K562 (cell line): ENCODE measurements at regions not wholly inside any gene's neighbourhood (a gene's known extent, or its start where the extent isn't known, plus 50 kb on each side); places are given as distances from the start of the nearest gene placed in this dataset.
A peak's percentile ranks its signal among the peaks of the same experiment; 100 is the strongest.

Experiments used
- ATAC-seq: fragments of 200-7000 bp; cut with Tn5 transposase; 3 replicates; pipeline ENCODE4 v1.9.1; 2020; ENCODE audit warnings: moderate library complexity
- BruUV-seq: library from RNA; stranded (reverse); fragments of 400-500 nt; replicated peaks from 2 replicates; lab custom pipeline; 2021; lab: Mats Ljungman, UMichigan
- CTCF ChIA-PET: fragments of 300-600 bp; formaldehyde crosslinking; extraction: SDS; loops from one replicate; lab custom pipeline; 2021; ENCODE audit warnings: low intra/inter-chr PET ratio; lab: Yijun Ruan, JAX
- POLR2A ChIA-PET: fragments of 300-600, 350-650 bp; sonication (Branson Sonifier 250); formaldehyde crosslinking; extraction: SDS; loops from one replicate; lab custom pipeline; 2021; ENCODE audit warnings: antibody characterized with exemption, inconsistent platforms; lab: Yijun Ruan, JAX
- DNase-seq, 4 experiments: peaks; one replicate each; pipeline versions ENCODE4 v3.0.0 to v3.0.0-alpha.2; 2011 to 2018; ENCODE audit warnings: low spot score in 3 of 4, mixed read lengths in 3 of 4; ENCODE audit errors: extremely low read depth in 1 of 4
- FAIRE-seq: peaks from 2 replicates; lab custom pipeline; 2011; peaks lifted over from hg19 to GRCh38; lab: Jason Lieb, UNC
- H2AFZ ChIP-seq: 2 replicates; pipeline ENCODE4 v1.6.0; 2011; ENCODE audit warnings: low read depth, low read length, control low read depth, inconsistent platforms
- H3K27ac ChIP-seq: fragments of 200-600 bp; 3 replicates; pipeline ENCODE4 v1.8.0; 2011; ENCODE audit warnings: low read depth, mild to moderate bottlenecking, control low read depth, inconsistent platforms, low read length, moderate library complexity, mixed read lengths; ENCODE audit errors: extremely low read depth
- H3K27me3 ChIP-seq, 2 experiments: fragments of 300-600 bp in 1 of 2; 2 replicates in 1 of 2; 3 replicates in 1 of 2; pipeline versions ENCODE4 v1.6.0 to v1.8.0; 2011; ENCODE audit warnings: inconsistent platforms in 2 of 2, low read length in 2 of 2, mild to moderate bottlenecking in 1 of 2, mixed read lengths in 1 of 2, moderate library complexity in 1 of 2; ENCODE audit not compliant: control insufficient read depth in 2 of 2, insufficient read depth in 2 of 2
- H3K36me3 ChIP-seq: fragments of 300-600 bp; 3 replicates; pipeline ENCODE4 v1.8.0; 2011; ENCODE audit warnings: mild to moderate bottlenecking, low read length, inconsistent platforms; ENCODE audit not compliant: control insufficient read depth, insufficient read depth
- H3K4me1 ChIP-seq, 2 experiments: fragments of 200-600 bp in 1 of 2; replicated peaks in 1 of 2; 2 replicates in 1 of 2; 3 replicates in 1 of 2; pipeline versions ENCODE4 v1.5.1 to v1.8.0; 2011; ENCODE audit warnings: inconsistent platforms in 2 of 2, low read length in 2 of 2, mild to moderate bottlenecking in 1 of 2, mixed read lengths in 1 of 2, moderate library complexity in 1 of 2; ENCODE audit not compliant: control insufficient read depth in 2 of 2, insufficient read depth in 2 of 2
- H3K4me2 ChIP-seq: 2 replicates; pipeline ENCODE4 v1.6.1; 2011; ENCODE audit warnings: low read length, control low read depth, inconsistent platforms, mixed read lengths; ENCODE audit not compliant: insufficient read depth
- H3K4me3 ChIP-seq: fragments of 200-600 bp; sonication (generic), shearing (Covaris generic); 2 replicates; pipeline ENCODE4 v1.5.1; 2016; ENCODE audit warnings: control low read depth, inconsistent platforms
- H3K79me2 ChIP-seq: fragments of 200-600 bp; 3 replicates; pipeline ENCODE4 v1.8.0; 2011; ENCODE audit warnings: low read length, inconsistent platforms; ENCODE audit not compliant: control insufficient read depth, insufficient read depth
- H3K9ac ChIP-seq, 2 experiments: 2 replicates each; pipeline versions ENCODE4 v1.6.0 to v1.6.1; 2011; ENCODE audit warnings: low read depth in 2 of 2, low read length in 2 of 2, control low read depth in 1 of 2, inconsistent platforms in 1 of 2, mild to moderate bottlenecking in 1 of 2, mixed read lengths in 1 of 2; ENCODE audit not compliant: insufficient read depth in 1 of 2
- H3K9me1 ChIP-seq: one replicate; pipeline ENCODE4 v1.6.0; 2011; ENCODE audit warnings: inconsistent platforms, mild to moderate bottlenecking, low read length, moderate library complexity; ENCODE audit not compliant: control insufficient read depth, insufficient read depth
- H3K9me3 ChIP-seq: replicated peaks from 2 replicates; pipeline ENCODE4 v1.5.1; 2011; ENCODE audit warnings: low read depth, low read length, inconsistent platforms; ENCODE audit not compliant: control insufficient read depth, insufficient read depth
- H4K20me1 ChIP-seq: replicated peaks from 2 replicates; pipeline ENCODE4 v1.6.1; 2011; ENCODE audit warnings: low read length, inconsistent platforms, mixed read lengths; ENCODE audit not compliant: control insufficient read depth, insufficient read depth
- ARID1B ChIP-seq: fragments of 450-650 bp; IDR thresholded peaks from 2 replicates; pipeline ENCODE4 v1.6.1; 2016; ENCODE audit warnings: antibody characterized with exemption, mild to moderate bottlenecking, inconsistent platforms
- CTBP1 ChIP-seq: fragments of 450-650 bp; IDR thresholded peaks from 2 replicates; pipeline ENCODE4 v1.6.1; 2016; ENCODE audit warnings: borderline replicate concordance
- CXXC5 ChIP-seq: fragments of 250-450 bp; sonication (Bioruptor Pico); IDR thresholded peaks from 2 replicates; pipeline ENCODE4 v1.8.0; 2022; ENCODE audit warnings: inconsistent platforms, mild to moderate bottlenecking, moderate library complexity
- DPF2 ChIP-seq: fragments of 450-650 bp; IDR thresholded peaks from 2 replicates; pipeline ENCODE4 v1.6.1; 2016
- ERF ChIP-seq: fragments of 450-650 bp; formaldehyde crosslinking; IDR thresholded peaks from 2 replicates; pipeline ENCODE4 v1.4.0; 2020; ENCODE audit warnings: mild to moderate bottlenecking, mixed read lengths
- FOXJ2 ChIP-seq: fragments of 200-800 bp; sonication (Bioruptor generic); IDR thresholded peaks from 2 replicates; pipeline ENCODE4 v1.6.1; 2016; ENCODE audit warnings: missing genetic modification characterization, missing compliant biosample characterization
- RFX5 ChIP-seq: IDR thresholded peaks from 2 replicates; pipeline ENCODE4 v1.6.1; 2011; ENCODE audit warnings: low read depth, mild to moderate bottlenecking, improper control_type of control experiment, low read length
- ZNF644 ChIP-seq: fragments of 200-800 bp; sonication (Bioruptor generic); IDR thresholded peaks from 2 replicates; pipeline ENCODE4 v1.6.1; 2016; ENCODE audit warnings: low read depth, missing genetic modification characterization, missing compliant biosample characterization
- WGBS: fragments of 100-300 bp; shearing (Covaris generic); methylation state at CpG from one replicate; pipeline ENCODE4 v1.1.6; 2016; ENCODE audit warnings: low coverage, mixed read lengths; ENCODE audit not compliant: insufficient coverage; ENCODE audit errors: missing lambda C conversion rate; 5-methylcytosine and 5-hydroxymethylcytosine counted together
- in situ Hi-C: fragments of 300-500 bp; cut with MboI; formaldehyde crosslinking; loops from 4 replicates; pipeline ENCODE4 v1.15.0; 2018; ENCODE audit warnings: inconsistent platforms, mixed read lengths
- intact Hi-C: fragments of 100-400 bp; cut with micrococcal nuclease; formaldehyde crosslinking; loops from 2 replicates; pipeline ENCODE4 v1.14.2; 2022
- TF ChIP-seq, protein P1 (sequence below): fragments of 200-800 bp; sonication (Bioruptor generic); IDR thresholded peaks from 2 replicates; pipeline ENCODE4 v1.6.1; 2017; ENCODE audit warnings: missing genetic modification characterization, missing compliant biosample characterization

GRCh38 chr3:31358473-31359070, 174.2 kb upstream of the STT3B start:
- WGBS: 5% methylated on average over 1 of the region's 1 CpG
- no peaks in the 10 kb centered on the region for H3K79me2 ChIP-seq
- no peak overlapping the region for H3K4me3 ChIP-seq
- no peaks in the 10 kb centered on the region for H3K9me1 ChIP-seq
- no peaks in the 10 kb centered on the region for H4K20me1 ChIP-seq
- CTCF ChIA-PET: no interaction called here
- ATAC-seq: no peak
- no peaks in the 10 kb centered on the region for H3K9me3 ChIP-seq
- POLR2A ChIA-PET: no interaction called here
- no peaks in the 10 kb centered on the region for H3K27me3 ChIP-seq
- no peak overlapping the region for H3K9ac ChIP-seq
- no peaks in the 10 kb centered on the region for H3K36me3 ChIP-seq
- no peak overlapping the region for H2AFZ ChIP-seq
- no TSS peak for BruUV-seq
- H3K4me2 ChIP-seq: no peak overlapping the region
- H3K4me1 ChIP-seq: peaks cover 0 to 15% of the 10 kb centered on the region in 2 experiments; a peak in 3 of 5 replicates
- no peak for TF ChIP-seq ZNF644 (tag)
- TF ChIP-seq ARID1B: peak; percentile 35
- peak; percentile 34; the same call in 1 of the 2 replicates for TF ChIP-seq CTBP1
- TF ChIP-seq, protein P1, sequence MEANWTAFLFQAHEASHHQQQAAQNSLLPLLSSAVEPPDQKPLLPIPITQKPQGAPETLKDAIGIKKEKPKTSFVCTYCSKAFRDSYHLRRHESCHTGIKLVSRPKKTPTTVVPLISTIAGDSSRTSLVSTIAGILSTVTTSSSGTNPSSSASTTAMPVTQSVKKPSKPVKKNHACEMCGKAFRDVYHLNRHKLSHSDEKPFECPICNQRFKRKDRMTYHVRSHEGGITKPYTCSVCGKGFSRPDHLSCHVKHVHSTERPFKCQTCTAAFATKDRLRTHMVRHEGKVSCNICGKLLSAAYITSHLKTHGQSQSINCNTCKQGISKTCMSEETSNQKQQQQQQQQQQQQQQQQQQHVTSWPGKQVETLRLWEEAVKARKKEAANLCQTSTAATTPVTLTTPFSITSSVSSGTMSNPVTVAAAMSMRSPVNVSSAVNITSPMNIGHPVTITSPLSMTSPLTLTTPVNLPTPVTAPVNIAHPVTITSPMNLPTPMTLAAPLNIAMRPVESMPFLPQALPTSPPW (CRISPR knock-in tag): 0 out of 2 replicates have a peak, but pooled peaks have one; percentile 8
- TF ChIP-seq ERF (CRISPR knock-in tag): no peak
- no peak for TF ChIP-seq RFX5
- TF ChIP-seq CXXC5 (CRISPR knock-in tag): no peak
- peak; percentile 62 for TF ChIP-seq DPF2
- TF ChIP-seq FOXJ2: 0 out of 2 replicates have a peak, but pooled peaks have one; percentile 27
- TF ChIP-seq, all 486 proteins: peak for 5
- FAIRE-seq: peak; percentile 32
- in situ Hi-C loops (no loop called here), intact Hi-C loops (loop anchor here (10.0 kb wide), 1 partner anchor 336 kb away; no protein-coding TSS in a partner anchor)
- H3K27ac ChIP-seq: no peak overlapping the region
- no peak for DNase-seq
